NB4 (cell line): ENCODE measurements at regions not wholly inside any gene's neighbourhood (a gene's known extent, or its start where the extent isn't known, plus 50 kb on each side); places are given as distances from the start of the nearest gene placed in this dataset.

Experiments used
- DNase-seq: peaks from one replicate; pipeline ENCODE4 v3.0.0; 2010; ENCODE audit warnings: low read depth
- H3K4me3 ChIP-seq: one replicate; pipeline ENCODE4 v1.5.1; 2011; ENCODE audit warnings: mild to moderate bottlenecking, low read depth, low read length, moderate library complexity
- CTCF ChIP-seq: IDR thresholded peaks from one replicate; pipeline ENCODE4 v1.5.1; 2012; ENCODE audit warnings: low read depth, low read length
- MAX ChIP-seq: IDR thresholded peaks from 2 replicates; pipeline ENCODE4 v1.6.1; 2011; ENCODE audit warnings: low read depth, low read length
- MYC ChIP-seq: IDR thresholded peaks from 2 replicates; pipeline ENCODE4 v1.6.1; 2011; ENCODE audit warnings: low read depth, low read length
- POLR2A ChIP-seq: IDR thresholded peaks from 2 replicates; pipeline ENCODE4 v1.6.1; 2011; ENCODE audit warnings: mild to moderate bottlenecking; ENCODE audit not compliant: insufficient read length; ENCODE audit errors: extremely low read depth

GRCh38 chr9:130765137-130766020 is 69.7 kb upstream of the ABL1 start:
- TF ChIP-seq MYC (no peak), CTCF (no peak), MAX (no peak), POLR2A (no peak)
- no peak for DNase-seq
- no peak overlapping the region for H3K4me3 ChIP-seq

- DNase-seq = peak; percentile 56
- TF ChIP-seq CTCF (no peak), MAX (no peak)
- no peak overlapping the region for H3K4me3 ChIP-seq
Measured at GRCh38 chr9:130766021-130766926, 68.8 kb upstream of the ABL1 start.

GRCh38 chr9:130766927-130767307 is 68.1 kb upstream of the ABL1 start:
- DNase-seq = no peak
- TF ChIP-seq CTCF (no peak), MAX (no peak), POLR2A (no peak), MYC (no peak)

GRCh38 chr9:130768265-130768664 is 66.8 kb upstream of the ABL1 start:
- DNase-seq = peak; percentile 92
- peak; percentile 39 for TF ChIP-seq POLR2A
- no peak for TF ChIP-seq MYC
- no peak for TF ChIP-seq CTCF
- no peak for TF ChIP-seq MAX
- H3K4me3 ChIP-seq = peak overlapping the region; percentile 25

More at GRCh38 chr9:130766927-130767307, 68.1 kb upstream of the ABL1 start:
- H3K4me3 ChIP-seq = no peak overlapping the region

GRCh38 chr9:130768891-130769403 is 66.1 kb upstream of the ABL1 start:
- DNase-seq = no peak
- H3K4me3 ChIP-seq = no peak overlapping the region
- TF ChIP-seq CTCF = no peak
